ENCODE measurements at regions not wholly inside any gene's neighbourhood (a gene's known extent, or its start where the extent isn't known, plus 50 kb on each side); places are given as distances from the start of the nearest gene placed in this dataset.

- H3K14ac ChIP-seq (ENCODE audit: insufficient read length) = no peak overlapping the region
- H3K79me1 ChIP-seq (ENCODE audit: low read depth, low read length) = no peaks in the 10 kb centered on the region
- no peak overlapping the region for H2AFZ ChIP-seq (ENCODE audit: low read length)
- no peaks in the 10 kb centered on the region for H3K79me2 ChIP-seq (ENCODE audit: control insufficient read depth in 1 of 2, insufficient read depth in 2 of 2, low read length in 2 of 2)
- no peak overlapping the region for H2BK12ac ChIP-seq (ENCODE audit: low read depth, low read length)
- FAIRE-seq (no peak), DNase-seq (ENCODE audit: low read depth in 1 of 2, low spot score in 2 of 2) (no peak)
- H3K4me1 ChIP-seq (replicated peaks in 1 of 4; ENCODE audit: control insufficient read depth in 3 of 4, insufficient read depth in 4 of 4, low read length in 3 of 4) = peaks cover 0 to 3% (median under 1%) of the 10 kb centered on the region in 4 experiments; a peak in 2 of 7 replicates
- CTCF ChIA-PET (ENCODE audit: partially characterized antibody) = interaction anchor here (0.7 to 8.2 kb wide), 11 partner anchors 8 to 392 kb away, joined by 3 to 92 read pairs (median 4); no protein-coding TSS in a partner anchor
- H3K36me3 ChIP-seq (ENCODE audit: control insufficient read depth in 2 of 4, insufficient read depth in 4 of 4, low read length in 3 of 4) = no peaks in the 10 kb centered on the region
- H4K5ac ChIP-seq (ENCODE audit: insufficient read length, low read depth, low read length) = no peak overlapping the region
- no peaks in the 10 kb centered on the region; a peak in 1 of 7 replicates for H3K27me3 ChIP-seq (replicated peaks in 1 of 4; ENCODE audit: control insufficient read depth in 3 of 4, extremely low read depth in 1 of 4, insufficient read depth in 3 of 4, low read length in 3 of 4)
- no peak for TF ChIP-seq POU5F1 (IDR thresholded peaks at IDR 0.05; ENCODE audit: low read depth, low read length)
- no peak for TF ChIP-seq SP2 (IDR thresholded peaks at IDR 0.05; ENCODE audit: low read length)
- TF ChIP-seq EGR1 (IDR thresholded peaks at IDR 0.05; ENCODE audit: borderline replicate concordance, low read depth, low read length) = no peak
- no peak for TF ChIP-seq PHF8 (conservative IDR thresholded peaks at IDR 0.05; ENCODE audit: low read depth, low read length)
- TF ChIP-seq JUN (IDR thresholded peaks at IDR 0.05; ENCODE audit: low read depth, low read length) = no peak
- TF ChIP-seq FOSL1 (IDR thresholded peaks at IDR 0.05; ENCODE audit: insufficient read depth, low read depth, low read length) = no peak
- TF ChIP-seq RBBP5 (IDR thresholded peaks at IDR 0.05; ENCODE audit: borderline replicate concordance, low read depth, low read length) = no peak
- TF ChIP-seq KDM1A (IDR thresholded peaks at IDR 0.05; ENCODE audit: borderline replicate concordance, low read length) = no peak
- TF ChIP-seq RNF2 (IDR thresholded peaks at IDR 0.05; ENCODE audit: borderline replicate concordance, low read depth, low read length, missing control alignments, poor library complexity, severe bottlenecking) = no peak
- TF ChIP-seq NRF1 (IDR thresholded peaks at IDR 0.05; ENCODE audit: low read depth, low read length) = no peak
- TF ChIP-seq KDM4A (IDR thresholded peaks at IDR 0.05; ENCODE audit: low read depth, low read length, severe bottlenecking) = no peak
- 75% methylated on average over 6 of the region's 6 CpGs; no CpG with 5 or more reads in 1 of the 2 experiments for WGBS, 2 experiments (ENCODE audit: extremely low coverage in 1 of 2, insufficient coverage in 1 of 2, insufficient read length in 1 of 2, insufficient replicate concordance in 2 of 2, low coverage in 1 of 2, low lambda C conversion rate in 2 of 2, missing lambda C conversion rate in 1 of 2)
- H4K91ac ChIP-seq (replicated peaks; ENCODE audit: insufficient read length, low read length) = no peak overlapping the region
- H2BK20ac ChIP-seq (ENCODE audit: low read length) = no peak overlapping the region
- H2BK15ac ChIP-seq (ENCODE audit: low read length) = no peak overlapping the region
- H2AK5ac ChIP-seq (ENCODE audit: low read depth, low read length) = no peak overlapping the region
- no peak overlapping the region for H3K18ac ChIP-seq (ENCODE audit: extremely low read depth, low read length)
- no peak overlapping the region for H3K4ac ChIP-seq (replicated peaks; ENCODE audit: insufficient read length, low read depth, low read length)
- no peak overlapping the region for H3K56ac ChIP-seq (replicated peaks; ENCODE audit: insufficient read length, low read depth, low read length)
- H3K27ac ChIP-seq (ENCODE audit: low read depth, low read length) = no peak overlapping the region
- H4K20me1 ChIP-seq (replicated peaks in 1 of 2; ENCODE audit: control insufficient read depth in 1 of 2, insufficient read depth in 2 of 2, low read length in 2 of 2) = no peaks in the 10 kb centered on the region
- no peak overlapping the region for H3K23ac ChIP-seq (ENCODE audit: insufficient read length)
- H3K4me2 ChIP-seq (ENCODE audit: insufficient read depth in 1 of 2, low read depth in 2 of 2, low read length in 2 of 2) = no peak overlapping the region
- no peaks in the 10 kb centered on the region for H3K9me3 ChIP-seq (ENCODE audit: insufficient read depth in 2 of 2, low read depth in 1 of 2, low read length in 1 of 2)
- H3K4me3 ChIP-seq (ENCODE audit: extremely low read depth in 1 of 4, insufficient read depth in 2 of 4, low read depth in 3 of 4, low read length in 4 of 4) = no peak overlapping the region
- no peak overlapping the region for H2BK5ac ChIP-seq (ENCODE audit: low read depth, low read length)
- POLR2A ChIA-PET (ENCODE audit: partially characterized antibody) = interaction anchor here (1.3 kb wide), 1 partner anchor 10 kb away, joined by 3 read pairs; no protein-coding TSS in a partner anchor
- no peak overlapping the region for H2BK120ac ChIP-seq (replicated peaks; ENCODE audit: low read depth, low read length)
- H3K23me2 ChIP-seq (ENCODE audit: low read depth, low read length) = no peaks in the 10 kb centered on the region
- H3K9ac ChIP-seq (replicated peaks in 1 of 4; ENCODE audit: extremely low read depth in 1 of 4, low read depth in 3 of 4, low read length in 3 of 4) = no peak overlapping the region
- H4K8ac ChIP-seq (ENCODE audit: extremely low read depth, insufficient read depth, low read length) = no peak overlapping the region
Measured at GRCh38 chr10:123575105-123575504, 91.0 kb upstream of the GPR26 start.

All from H1 (cell line).